ENCODE measurements at regions not wholly inside any gene's neighbourhood (a gene's known extent, or its start where the extent isn't known, plus 50 kb on each side); places are given as distances from the start of the nearest gene placed in this dataset.

GRCh38 chr12:58818546-58818945 lies 101.8 kb downstream of the LRIG3 start:
- no peak for TF ChIP-seq POLR2AphosphoS5 (IDR thresholded peaks at IDR 0.05; ENCODE audit: low read depth)
- no peak for TF ChIP-seq GABPA (IDR thresholded peaks at IDR 0.05; ENCODE audit: low read depth)
- no peak for TF ChIP-seq SPI1 (IDR thresholded peaks at IDR 0.05; ENCODE audit: borderline replicate concordance, low read depth)
- TF ChIP-seq CTCF (IDR thresholded peaks at IDR 0.05; ENCODE audit: insufficient read depth, low read length): no peak
- TF ChIP-seq, protein P1, sequence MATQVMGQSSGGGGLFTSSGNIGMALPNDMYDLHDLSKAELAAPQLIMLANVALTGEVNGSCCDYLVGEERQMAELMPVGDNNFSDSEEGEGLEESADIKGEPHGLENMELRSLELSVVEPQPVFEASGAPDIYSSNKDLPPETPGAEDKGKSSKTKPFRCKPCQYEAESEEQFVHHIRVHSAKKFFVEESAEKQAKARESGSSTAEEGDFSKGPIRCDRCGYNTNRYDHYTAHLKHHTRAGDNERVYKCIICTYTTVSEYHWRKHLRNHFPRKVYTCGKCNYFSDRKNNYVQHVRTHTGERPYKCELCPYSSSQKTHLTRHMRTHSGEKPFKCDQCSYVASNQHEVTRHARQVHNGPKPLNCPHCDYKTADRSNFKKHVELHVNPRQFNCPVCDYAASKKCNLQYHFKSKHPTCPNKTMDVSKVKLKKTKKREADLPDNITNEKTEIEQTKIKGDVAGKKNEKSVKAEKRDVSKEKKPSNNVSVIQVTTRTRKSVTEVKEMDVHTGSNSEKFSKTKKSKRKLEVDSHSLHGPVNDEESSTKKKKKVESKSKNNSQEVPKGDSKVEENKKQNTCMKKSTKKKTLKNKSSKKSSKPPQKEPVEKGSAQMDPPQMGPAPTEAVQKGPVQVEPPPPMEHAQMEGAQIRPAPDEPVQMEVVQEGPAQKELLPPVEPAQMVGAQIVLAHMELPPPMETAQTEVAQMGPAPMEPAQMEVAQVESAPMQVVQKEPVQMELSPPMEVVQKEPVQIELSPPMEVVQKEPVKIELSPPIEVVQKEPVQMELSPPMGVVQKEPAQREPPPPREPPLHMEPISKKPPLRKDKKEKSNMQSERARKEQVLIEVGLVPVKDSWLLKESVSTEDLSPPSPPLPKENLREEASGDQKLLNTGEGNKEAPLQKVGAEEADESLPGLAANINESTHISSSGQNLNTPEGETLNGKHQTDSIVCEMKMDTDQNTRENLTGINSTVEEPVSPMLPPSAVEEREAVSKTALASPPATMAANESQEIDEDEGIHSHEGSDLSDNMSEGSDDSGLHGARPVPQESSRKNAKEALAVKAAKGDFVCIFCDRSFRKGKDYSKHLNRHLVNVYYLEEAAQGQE (IDR thresholded peaks at IDR 0.05; ENCODE audit: insufficient replicate concordance, low read depth): no peak
- H3K4me3 ChIP-seq (replicated peaks; ENCODE audit: insufficient read depth, low read length): no peak overlapping the region
- no peak for DNase-seq (ENCODE audit: low read depth in 1 of 2, low spot score in 1 of 2)
- no peaks in the 10 kb centered on the region for H3K27me3 ChIP-seq (ENCODE audit: insufficient read depth, poor library complexity, severe bottlenecking)
- H3K27ac ChIP-seq (replicated peaks): no peak overlapping the region

GRCh38 chr12:58819345-58819744 lies 101.0 kb downstream of the LRIG3 start:
- Histone ChIP-seq H3K27me3 (ENCODE audit: insufficient read depth, poor library complexity, severe bottlenecking) (no peaks in the 10 kb centered on the region), H3K4me3 (replicated peaks; ENCODE audit: insufficient read depth, low read length) (no peak overlapping the region), H3K27ac (replicated peaks) (no peak overlapping the region)
- DNase-seq (ENCODE audit: low read depth in 1 of 2, low spot score in 1 of 2): no peak
- TF ChIP-seq, protein P1 (IDR thresholded peaks at IDR 0.05; ENCODE audit: insufficient replicate concordance, low read depth): no peak
- TF ChIP-seq GABPA (IDR thresholded peaks at IDR 0.05; ENCODE audit: low read depth) (no peak), POLR2AphosphoS5 (IDR thresholded peaks at IDR 0.05; ENCODE audit: low read depth) (no peak), CTCF (IDR thresholded peaks at IDR 0.05; ENCODE audit: insufficient read depth, low read length) (no peak), SPI1 (IDR thresholded peaks at IDR 0.05; ENCODE audit: borderline replicate concordance, low read depth) (no peak)

DNA sequence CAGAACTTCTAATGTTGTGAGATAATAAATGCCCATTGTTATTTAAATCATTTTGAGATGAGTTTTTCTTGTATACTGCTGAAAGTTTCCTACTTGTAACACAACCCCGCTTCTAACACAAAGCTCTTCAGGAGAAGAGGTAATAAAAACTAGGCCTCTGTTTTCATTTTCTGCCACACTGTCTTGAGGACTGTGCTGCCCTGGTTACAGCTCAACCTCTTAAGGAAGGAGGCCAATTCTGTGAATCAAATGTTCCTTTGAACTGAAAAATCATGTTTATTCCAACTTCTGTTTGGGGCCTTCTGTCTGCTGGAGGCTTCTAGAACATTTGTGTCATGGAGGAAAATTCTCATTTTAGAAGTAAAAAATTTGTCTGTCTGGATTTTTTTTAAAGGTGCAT lies 100.3 kb downstream of the LRIG3 start:
- no peak for DNase-seq (ENCODE audit: low read depth in 1 of 2, low spot score in 1 of 2)
- TF ChIP-seq, protein P1 (IDR thresholded peaks at IDR 0.05; ENCODE audit: insufficient replicate concordance, low read depth): no peak
- no peak for TF ChIP-seq CTCF (IDR thresholded peaks at IDR 0.05; ENCODE audit: insufficient read depth, low read length)
- no peak for TF ChIP-seq SPI1 (IDR thresholded peaks at IDR 0.05; ENCODE audit: borderline replicate concordance, low read depth)
- no peak for TF ChIP-seq GABPA (IDR thresholded peaks at IDR 0.05; ENCODE audit: low read depth)
- TF ChIP-seq POLR2AphosphoS5 (IDR thresholded peaks at IDR 0.05; ENCODE audit: low read depth): no peak
- no peaks in the 10 kb centered on the region for H3K27me3 ChIP-seq (ENCODE audit: insufficient read depth, poor library complexity, severe bottlenecking)
- no peak overlapping the region for H3K27ac ChIP-seq (replicated peaks)
- no peak overlapping the region for H3K4me3 ChIP-seq (replicated peaks; ENCODE audit: insufficient read depth, low read length)

Measured in HL-60 (cell line).